Endothelial cell of umbilical vein (primary cell): ENCODE measurements at regions not wholly inside any gene's neighbourhood (a gene's known extent, or its start where the extent isn't known, plus 50 kb on each side); places are given as distances from the start of the nearest gene placed in this dataset.

Experiments
- BruUV-seq: library from RNA; stranded (reverse); fragments of 400-500 nt; replicated peaks from 2 replicates; lab custom pipeline; 2021; lab: Mats Ljungman, UMichigan
- CTCF ChIA-PET: fragments of 300-600, 350-600 bp; sonication (Branson Sonifier 250); formaldehyde crosslinking; loops from one replicate; lab custom pipeline; 2021; ENCODE audit warnings: antibody characterized with exemption, inconsistent platforms; lab: Charles Lee
- POLR2A ChIA-PET: fragments of 300-600, 350-600 bp; sonication (Branson Sonifier 250); formaldehyde crosslinking; loops from one replicate; lab custom pipeline; 2021; ENCODE audit warnings: antibody characterized with exemption, inconsistent platforms; lab: Charles Lee
- DNase-seq: peaks from one replicate; pipeline ENCODE4 v3.0.0-alpha.2; 2011; ENCODE audit warnings: low read depth, low spot score
- FAIRE-seq: peaks from 2 replicates; lab custom pipeline; 2011; peaks lifted over from hg19 to GRCh38; lab: Jason Lieb, UNC
- H2AFZ ChIP-seq: 2 replicates; pipeline ENCODE4 v1.6.0; 2012; ENCODE audit warnings: low read depth, low read length, control low read depth, inconsistent platforms
- H3K27ac ChIP-seq: 2 replicates; pipeline ENCODE4 v1.5.1; 2011; ENCODE audit warnings: low read depth, mild to moderate bottlenecking, control low read depth, low read length, moderate library complexity; ENCODE audit not compliant: insufficient read depth
- H3K27me3 ChIP-seq, 2 experiments: 2 replicates each; pipeline versions ENCODE4 v1.6.0 to v1.6.1; 2011; ENCODE audit warnings: low read length in 2 of 2, mixed read lengths in 1 of 2; ENCODE audit not compliant: control insufficient read depth in 2 of 2, insufficient read depth in 2 of 2
- H3K36me3 ChIP-seq, 2 experiments: 2 replicates in 1 of 2; 3 replicates in 1 of 2; pipeline ENCODE4 v1.5.1; 2011; ENCODE audit warnings: low read length in 2 of 2, mild to moderate bottlenecking in 1 of 2, moderate library complexity in 1 of 2; ENCODE audit not compliant: control insufficient read depth in 2 of 2, insufficient read depth in 2 of 2; ENCODE audit errors: extremely low read depth in 1 of 2
- H3K4me1 ChIP-seq: 3 replicates; pipeline ENCODE4 v1.5.1; 2011; ENCODE audit warnings: mild to moderate bottlenecking, low read length; ENCODE audit not compliant: control insufficient read depth, insufficient read depth; ENCODE audit errors: extremely low read depth
- H3K4me2 ChIP-seq: 2 replicates; pipeline ENCODE4 v1.6.1; 2011; ENCODE audit warnings: low read length, control low read depth, mixed read lengths; ENCODE audit not compliant: insufficient read depth
- H3K4me3 ChIP-seq, 3 experiments: fragments of 200-600 bp in 1 of 3; sonication (generic), shearing (Covaris generic) in 1 of 3; replicated peaks in 1 of 3; 2 replicates each; pipeline ENCODE4 v1.5.1; 2011 to 2016; ENCODE audit warnings: control low read depth in 3 of 3, low read length in 3 of 3, mild to moderate bottlenecking in 2 of 3, inconsistent platforms in 1 of 3, low read depth in 1 of 3, moderate library complexity in 1 of 3; ENCODE audit not compliant: insufficient read depth in 1 of 3
- H3K79me2 ChIP-seq: 2 replicates; pipeline ENCODE4 v1.6.0; 2012; ENCODE audit warnings: low read length, inconsistent platforms; ENCODE audit not compliant: control insufficient read depth, insufficient read depth
- H3K9ac ChIP-seq: replicated peaks from 2 replicates; pipeline ENCODE3; 2011; ENCODE audit warnings: low read length, control low read depth; ENCODE audit not compliant: insufficient read depth; ENCODE audit errors: extremely low read depth
- H3K9me1 ChIP-seq: replicated peaks from 3 replicates; pipeline ENCODE4 v1.6.0; 2011; ENCODE audit warnings: mild to moderate bottlenecking, low read length; ENCODE audit not compliant: control insufficient read depth, insufficient read depth; ENCODE audit errors: extremely low read depth
- H3K9me3 ChIP-seq: replicated peaks from 2 replicates; pipeline ENCODE4 v1.5.1; 2012; ENCODE audit warnings: low read length, inconsistent platforms; ENCODE audit not compliant: control insufficient read depth, insufficient read depth
- H4K20me1 ChIP-seq: replicated peaks from 2 replicates; pipeline ENCODE3; 2011; ENCODE audit warnings: mild to moderate bottlenecking, low read length; ENCODE audit not compliant: control insufficient read depth, insufficient read depth; ENCODE audit errors: extremely low read depth
- EZH2 ChIP-seq: IDR thresholded peaks from 2 replicates; pipeline ENCODE4 v1.6.1; 2012; ENCODE audit warnings: borderline replicate concordance, low read depth, mild to moderate bottlenecking, moderate library complexity, low read length, inconsistent platforms; ENCODE audit not compliant: severe bottlenecking
- FOS ChIP-seq: IDR thresholded peaks from 2 replicates; pipeline ENCODE4 v1.6.1; 2011; ENCODE audit warnings: mild to moderate bottlenecking, low read length, moderate library complexity, borderline replicate concordance; ENCODE audit not compliant: insufficient read depth
- GATA2 ChIP-seq: IDR thresholded peaks from 2 replicates; pipeline ENCODE4 v1.7.0; 2011; ENCODE audit warnings: low read depth, mild to moderate bottlenecking, moderate library complexity, mixed read lengths, low read length; ENCODE audit not compliant: insufficient read length, insufficient read depth
- JUN ChIP-seq: IDR thresholded peaks from 2 replicates; pipeline ENCODE4 v1.6.1; 2011; ENCODE audit warnings: borderline replicate concordance, low read depth; ENCODE audit not compliant: insufficient read length, insufficient read depth
- MYC ChIP-seq: IDR thresholded peaks from one replicate; pipeline ENCODE4 v1.6.1; 2011; ENCODE audit warnings: mild to moderate bottlenecking, low read depth, low read length
- POLR2A ChIP-seq: IDR thresholded peaks from 2 replicates; pipeline ENCODE4 v1.6.1; 2012; ENCODE audit warnings: low read depth, mild to moderate bottlenecking, control low read depth, low read length
- POLR2AphosphoS5 ChIP-seq: IDR thresholded peaks from 2 replicates; pipeline ENCODE4 v1.6.1; 2012; ENCODE audit warnings: low read depth, mild to moderate bottlenecking, control low read depth, low read length, moderate library complexity; ENCODE audit not compliant: insufficient read depth
- dilution Hi-C: fragments of 300-500 bp; cut with MboI; formaldehyde crosslinking; loops from one replicate; pipeline ENCODE4 v1.15.0; 2019; ENCODE audit warnings: low sequenced_read_pairs; ENCODE audit not compliant: extremely low pct_ligation_motif_present
- intact Hi-C: fragments of 100-400 bp; cut with micrococcal nuclease; formaldehyde crosslinking; loops from one replicate; pipeline ENCODE4 v1.10.0; 2022
- TF ChIP-seq, protein P1 (sequence below): IDR thresholded peaks from 2 replicates; pipeline ENCODE4 v1.6.1; 2011; ENCODE audit not compliant: insufficient read depth, insufficient read length
- TF ChIP-seq, protein P2 (sequence below), 2 donors: IDR thresholded peaks; 1 replicate in 1 of 2; 2 replicates in 1 of 2; pipeline ENCODE4 v1.5.1; 2011; ENCODE audit warnings: low read length in 2 of 2, mild to moderate bottlenecking in 2 of 2, moderate library complexity in 2 of 2, control low read depth in 1 of 2, inconsistent platforms in 1 of 2, low read depth in 1 of 2; ENCODE audit not compliant: insufficient read depth in 1 of 2; ENCODE audit errors: extremely low read depth in 1 of 2

DNA sequence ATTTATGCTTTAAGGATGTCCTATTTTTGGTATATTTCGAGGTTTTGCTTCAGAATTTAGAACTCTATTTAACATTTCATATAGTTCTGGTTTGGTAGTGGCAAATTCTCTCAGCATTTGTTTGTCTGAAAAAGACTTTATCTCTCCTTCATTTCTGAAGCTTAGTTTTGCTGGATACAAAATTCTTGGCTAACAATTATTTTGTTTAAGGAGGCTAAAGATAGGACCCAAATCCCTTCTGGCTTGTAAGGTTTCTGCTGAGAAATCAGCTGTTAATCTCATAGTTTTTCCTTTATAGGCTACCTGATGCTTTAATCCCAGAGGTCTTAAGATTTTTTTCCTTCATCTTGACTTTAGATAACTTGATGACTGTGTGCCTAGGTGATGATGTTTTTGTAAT, 162.7 kb upstream of the B3GAT2 start:
- FAIRE-seq = no peak
- H4K20me1 ChIP-seq = no peaks in the 10 kb centered on the region
- intact Hi-C loops (no loop called here), dilution Hi-C loops (no loop called here)
- H3K4me1 ChIP-seq = no peaks in the 10 kb centered on the region
- no peak overlapping the region for H3K4me2 ChIP-seq
- no peaks in the 10 kb centered on the region for H3K79me2 ChIP-seq
- TF ChIP-seq GATA2 (no peak), JUN (no peak), FOS (no peak)
- TF ChIP-seq, protein P1, sequence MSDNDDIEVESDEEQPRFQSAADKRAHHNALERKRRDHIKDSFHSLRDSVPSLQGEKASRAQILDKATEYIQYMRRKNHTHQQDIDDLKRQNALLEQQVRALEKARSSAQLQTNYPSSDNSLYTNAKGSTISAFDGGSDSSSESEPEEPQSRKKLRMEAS = no peak
- no peaks in the 10 kb centered on the region for H3K27me3 ChIP-seq
- no peaks in the 10 kb centered on the region for H3K9me3 ChIP-seq
- no peak overlapping the region for H3K4me3 ChIP-seq
- H3K27ac ChIP-seq = no peak overlapping the region
- ChIA-PET POLR2A (no interaction called here), CTCF (interaction anchor here (1.3 kb wide), 1 partner anchor 12 kb away, joined by 5 read pairs; no protein-coding TSS in a partner anchor)
- no peaks in the 10 kb centered on the region for H3K36me3 ChIP-seq
- DNase-seq = no peak
- no peak overlapping the region for H2AFZ ChIP-seq
- no peaks in the 10 kb centered on the region for H3K9me1 ChIP-seq
- no peak overlapping the region for H3K9ac ChIP-seq
- no TSS peak for BruUV-seq

DNA sequence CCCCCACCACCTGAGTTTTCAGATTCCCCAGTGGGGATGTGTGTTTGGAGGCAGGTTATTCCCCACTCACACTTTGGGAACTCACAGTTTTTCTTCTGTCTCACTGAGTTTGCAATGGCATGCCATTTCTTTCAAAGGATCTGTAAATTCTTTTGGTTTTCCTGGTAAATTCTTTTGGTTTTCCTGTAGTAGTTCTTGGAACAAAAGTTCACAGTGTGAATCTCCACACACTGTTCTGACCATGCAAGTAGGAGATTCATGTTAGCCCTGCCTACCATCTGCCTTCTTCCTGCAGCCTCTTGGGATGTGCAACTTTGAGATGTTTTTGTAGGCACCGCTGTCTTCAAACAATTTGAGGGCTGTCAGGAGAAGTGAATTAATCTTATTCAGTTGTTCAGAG, 165.6 kb upstream of the OGFRL1 start:
- H3K4me3 ChIP-seq = no peak overlapping the region
- H3K27ac ChIP-seq = no peak overlapping the region
- no peak overlapping the region for H3K4me2 ChIP-seq
- no TSS peak for BruUV-seq
- POLR2A ChIA-PET = no interaction called here
- DNase-seq (no peak), FAIRE-seq (no peak)
- no peak for TF ChIP-seq FOS
- TF ChIP-seq JUN = no peak
- no peak for TF ChIP-seq MYC
- TF ChIP-seq POLR2A = no peak
- TF ChIP-seq EZH2 = no peak
- no peak for TF ChIP-seq POLR2AphosphoS5
- TF ChIP-seq, protein P1 = no peak
- TF ChIP-seq, protein P2, sequence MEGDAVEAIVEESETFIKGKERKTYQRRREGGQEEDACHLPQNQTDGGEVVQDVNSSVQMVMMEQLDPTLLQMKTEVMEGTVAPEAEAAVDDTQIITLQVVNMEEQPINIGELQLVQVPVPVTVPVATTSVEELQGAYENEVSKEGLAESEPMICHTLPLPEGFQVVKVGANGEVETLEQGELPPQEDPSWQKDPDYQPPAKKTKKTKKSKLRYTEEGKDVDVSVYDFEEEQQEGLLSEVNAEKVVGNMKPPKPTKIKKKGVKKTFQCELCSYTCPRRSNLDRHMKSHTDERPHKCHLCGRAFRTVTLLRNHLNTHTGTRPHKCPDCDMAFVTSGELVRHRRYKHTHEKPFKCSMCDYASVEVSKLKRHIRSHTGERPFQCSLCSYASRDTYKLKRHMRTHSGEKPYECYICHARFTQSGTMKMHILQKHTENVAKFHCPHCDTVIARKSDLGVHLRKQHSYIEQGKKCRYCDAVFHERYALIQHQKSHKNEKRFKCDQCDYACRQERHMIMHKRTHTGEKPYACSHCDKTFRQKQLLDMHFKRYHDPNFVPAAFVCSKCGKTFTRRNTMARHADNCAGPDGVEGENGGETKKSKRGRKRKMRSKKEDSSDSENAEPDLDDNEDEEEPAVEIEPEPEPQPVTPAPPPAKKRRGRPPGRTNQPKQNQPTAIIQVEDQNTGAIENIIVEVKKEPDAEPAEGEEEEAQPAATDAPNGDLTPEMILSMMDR (IDR thresholded peaks at IDR 0.05; ENCODE audit: extremely low read depth in 1 of 2, insufficient read depth in 1 of 2, low read depth in 1 of 2, low read length in 2 of 2) = no peak
- TF ChIP-seq GATA2 = no peak
- H3K9me3 ChIP-seq = no peaks in the 10 kb centered on the region
- H3K27me3 ChIP-seq = no peaks in the 10 kb centered on the region
- H3K79me2 ChIP-seq = no peaks in the 10 kb centered on the region
- no peaks in the 10 kb centered on the region for H3K36me3 ChIP-seq
- H3K9ac ChIP-seq = no peak overlapping the region
- H3K9me1 ChIP-seq = no peaks in the 10 kb centered on the region
- intact Hi-C loops (no loop called here), dilution Hi-C loops (no loop called here)
- H4K20me1 ChIP-seq = no peaks in the 10 kb centered on the region
- H3K4me1 ChIP-seq = no peaks in the 10 kb centered on the region
- H2AFZ ChIP-seq = no peak overlapping the region
- CTCF ChIA-PET = interaction anchor here (1.5 kb wide), 1 partner anchor 15 kb away, joined by 5 read pairs; no protein-coding TSS in a partner anchor
